ENCODE measurements at regions not wholly inside any gene's neighbourhood (a gene's known extent, or its start where the extent isn't known, plus 50 kb on each side); places are given as distances from the start of the nearest gene placed in this dataset.

DNA sequence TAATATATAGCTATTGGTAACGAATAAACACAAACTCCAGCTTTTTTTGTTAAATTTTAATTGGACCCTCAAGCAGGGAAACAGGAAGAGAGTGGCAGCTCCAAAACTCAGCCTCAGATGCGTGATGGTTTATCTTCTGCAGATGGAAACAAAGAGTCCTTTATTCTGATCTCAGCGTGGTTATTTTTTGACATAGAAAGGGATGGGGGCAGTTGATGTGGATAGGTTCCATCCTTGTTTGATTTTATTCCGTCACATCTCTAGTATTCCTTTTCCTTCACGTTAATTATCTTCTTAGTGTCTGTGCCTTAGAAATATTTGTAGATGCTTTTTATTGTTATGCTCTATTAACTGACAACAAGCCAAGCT, 447.6 kb upstream of the SEL1L start:
- ATAC-seq (ENCODE audit: low read depth) (no peak), DNase-seq (ENCODE audit: low spot score) (no peak)
- no peak overlapping the region for H3K4me3 ChIP-seq (ENCODE audit: severe bottlenecking)
- H3K9me3 ChIP-seq (ENCODE audit: severe bottlenecking), result no peaks in the 10 kb centered on the region
- no peaks in the 10 kb centered on the region for H3K4me1 ChIP-seq (ENCODE audit: insufficient read depth, poor library complexity, severe bottlenecking)
- TF ChIP-seq, protein P1, sequence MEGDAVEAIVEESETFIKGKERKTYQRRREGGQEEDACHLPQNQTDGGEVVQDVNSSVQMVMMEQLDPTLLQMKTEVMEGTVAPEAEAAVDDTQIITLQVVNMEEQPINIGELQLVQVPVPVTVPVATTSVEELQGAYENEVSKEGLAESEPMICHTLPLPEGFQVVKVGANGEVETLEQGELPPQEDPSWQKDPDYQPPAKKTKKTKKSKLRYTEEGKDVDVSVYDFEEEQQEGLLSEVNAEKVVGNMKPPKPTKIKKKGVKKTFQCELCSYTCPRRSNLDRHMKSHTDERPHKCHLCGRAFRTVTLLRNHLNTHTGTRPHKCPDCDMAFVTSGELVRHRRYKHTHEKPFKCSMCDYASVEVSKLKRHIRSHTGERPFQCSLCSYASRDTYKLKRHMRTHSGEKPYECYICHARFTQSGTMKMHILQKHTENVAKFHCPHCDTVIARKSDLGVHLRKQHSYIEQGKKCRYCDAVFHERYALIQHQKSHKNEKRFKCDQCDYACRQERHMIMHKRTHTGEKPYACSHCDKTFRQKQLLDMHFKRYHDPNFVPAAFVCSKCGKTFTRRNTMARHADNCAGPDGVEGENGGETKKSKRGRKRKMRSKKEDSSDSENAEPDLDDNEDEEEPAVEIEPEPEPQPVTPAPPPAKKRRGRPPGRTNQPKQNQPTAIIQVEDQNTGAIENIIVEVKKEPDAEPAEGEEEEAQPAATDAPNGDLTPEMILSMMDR (IDR thresholded peaks at IDR 0.05; ENCODE audit: poor library complexity, severe bottlenecking), result no peak
- H3K27ac ChIP-seq (ENCODE audit: poor library complexity, severe bottlenecking), result no peak overlapping the region
- no peaks in the 10 kb centered on the region for H3K27me3 ChIP-seq (ENCODE audit: insufficient read depth, poor library complexity, severe bottlenecking)
- H3K36me3 ChIP-seq (ENCODE audit: low read depth), result no peaks in the 10 kb centered on the region

DNA sequence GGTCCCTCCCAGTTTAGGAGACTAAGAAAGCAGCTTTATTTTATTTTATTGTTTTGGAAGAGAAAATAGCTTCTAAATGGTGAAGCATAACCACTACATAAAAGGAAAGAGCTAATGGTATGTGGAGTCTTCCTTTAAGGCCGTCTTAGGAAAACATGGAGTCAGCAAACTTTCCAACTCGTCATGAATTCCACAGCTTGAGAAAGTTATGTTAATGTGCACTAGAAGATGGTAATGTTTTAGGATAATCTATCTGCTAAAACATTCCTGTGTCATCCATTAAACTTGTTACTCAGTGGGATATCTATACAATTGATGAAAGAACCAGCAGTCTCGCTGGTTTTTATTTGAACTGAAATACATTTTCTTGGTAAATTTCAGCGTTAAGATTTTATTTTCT, 448.4 kb upstream of the SEL1L start:
- Histone ChIP-seq H3K27me3 (ENCODE audit: insufficient read depth, poor library complexity, severe bottlenecking) (no peaks in the 10 kb centered on the region), H3K9me3 (ENCODE audit: severe bottlenecking) (no peaks in the 10 kb centered on the region), H3K27ac (ENCODE audit: poor library complexity, severe bottlenecking) (no peak overlapping the region), H3K36me3 (ENCODE audit: low read depth) (no peaks in the 10 kb centered on the region), H3K4me3 (ENCODE audit: severe bottlenecking) (no peak overlapping the region), H3K4me1 (ENCODE audit: insufficient read depth, poor library complexity, severe bottlenecking) (no peaks in the 10 kb centered on the region)
- TF ChIP-seq, protein P1 (IDR thresholded peaks at IDR 0.05; ENCODE audit: poor library complexity, severe bottlenecking), result no peak
- ATAC-seq (ENCODE audit: low read depth) (no peak), DNase-seq (ENCODE audit: low spot score) (no peak)

DNA sequence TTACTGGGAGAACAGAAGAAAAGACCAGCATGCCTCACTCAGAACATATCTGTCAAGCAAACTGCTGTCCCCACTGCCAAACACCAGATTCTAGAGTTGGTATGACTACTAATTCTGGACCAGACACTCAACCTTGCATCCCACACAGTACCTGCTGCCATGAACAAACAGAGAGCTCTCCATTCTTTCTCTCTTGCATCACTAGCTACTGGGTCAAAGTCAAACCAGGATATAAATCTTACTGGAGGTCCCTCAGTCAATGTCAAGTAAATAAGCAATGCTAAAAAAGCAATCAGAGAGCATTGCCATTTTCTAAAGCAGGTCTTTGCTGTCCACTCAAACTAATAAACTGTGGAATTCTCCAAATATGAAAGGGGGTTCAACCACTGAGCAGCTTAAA, 452.4 kb upstream of the SEL1L start:
- ATAC-seq (ENCODE audit: low read depth) (no peak), DNase-seq (ENCODE audit: low spot score) (no peak)
- no peak overlapping the region for H3K27ac ChIP-seq (ENCODE audit: poor library complexity, severe bottlenecking)
- TF ChIP-seq, protein P1 (IDR thresholded peaks at IDR 0.05; ENCODE audit: poor library complexity, severe bottlenecking), result no peak
- H3K36me3 ChIP-seq (ENCODE audit: low read depth), result no peaks in the 10 kb centered on the region
- H3K4me3 ChIP-seq (ENCODE audit: severe bottlenecking), result no peak overlapping the region
- no peaks in the 10 kb centered on the region for H3K27me3 ChIP-seq (ENCODE audit: insufficient read depth, poor library complexity, severe bottlenecking)
- no peaks in the 10 kb centered on the region for H3K4me1 ChIP-seq (ENCODE audit: insufficient read depth, poor library complexity, severe bottlenecking)
- H3K9me3 ChIP-seq (ENCODE audit: severe bottlenecking), result no peaks in the 10 kb centered on the region

DNA sequence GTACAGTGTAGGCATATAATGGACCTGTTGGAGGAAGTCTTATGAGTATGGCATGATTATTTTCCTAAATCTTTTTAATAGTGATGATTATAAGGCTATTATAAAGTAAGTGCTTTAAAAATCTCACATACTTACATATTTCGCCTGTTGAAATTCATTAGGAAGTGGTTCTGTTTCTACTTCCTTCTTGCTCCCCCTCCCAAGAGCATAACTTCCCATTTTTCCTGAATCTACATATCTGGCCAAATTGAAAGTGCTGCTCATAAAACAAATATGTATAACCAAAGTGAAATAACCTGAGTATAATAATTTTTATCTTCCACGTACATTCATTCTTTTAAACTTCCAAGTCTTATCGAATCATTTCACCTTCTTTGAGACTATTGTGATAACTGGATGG, 455.6 kb upstream of the SEL1L start:
- no peak overlapping the region for H3K4me3 ChIP-seq (ENCODE audit: severe bottlenecking)
- no peaks in the 10 kb centered on the region for H3K9me3 ChIP-seq (ENCODE audit: severe bottlenecking)
- DNase-seq (ENCODE audit: low spot score) (no peak), ATAC-seq (ENCODE audit: low read depth) (no peak)
- H3K27me3 ChIP-seq (ENCODE audit: insufficient read depth, poor library complexity, severe bottlenecking), result no peaks in the 10 kb centered on the region
- no peaks in the 10 kb centered on the region for H3K36me3 ChIP-seq (ENCODE audit: low read depth)
- no peak overlapping the region for H3K27ac ChIP-seq (ENCODE audit: poor library complexity, severe bottlenecking)
- TF ChIP-seq, protein P1 (IDR thresholded peaks at IDR 0.05; ENCODE audit: poor library complexity, severe bottlenecking), result no peak
- no peaks in the 10 kb centered on the region for H3K4me1 ChIP-seq (ENCODE audit: insufficient read depth, poor library complexity, severe bottlenecking)

DNA sequence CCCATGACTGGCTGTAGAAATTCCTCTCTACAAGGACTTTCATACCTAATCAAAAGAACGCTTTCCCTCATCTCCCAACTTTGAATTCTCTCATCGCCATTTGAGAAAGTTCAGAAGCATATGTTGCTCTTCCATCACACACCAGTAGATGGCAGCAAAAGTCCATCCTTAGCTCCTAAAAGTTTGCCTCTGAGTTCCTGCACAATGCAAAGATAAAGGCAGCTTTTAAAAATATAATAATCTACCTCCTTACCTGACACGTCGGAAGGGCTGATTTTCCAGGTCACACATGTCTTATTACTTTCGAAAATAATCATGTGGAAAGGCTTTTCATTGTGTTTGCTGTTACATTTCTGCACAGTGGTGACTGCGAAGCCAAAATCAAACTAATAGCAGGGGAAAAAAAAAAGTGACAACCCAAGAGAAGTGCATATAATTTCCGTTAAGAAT, 456.7 kb upstream of the SEL1L start:
- TF ChIP-seq, protein P1 (IDR thresholded peaks at IDR 0.05; ENCODE audit: poor library complexity, severe bottlenecking), result peak; percentile 93
- no peaks in the 10 kb centered on the region for H3K4me1 ChIP-seq (ENCODE audit: insufficient read depth, poor library complexity, severe bottlenecking)
- no peak overlapping the region for H3K27ac ChIP-seq (ENCODE audit: poor library complexity, severe bottlenecking)
- H3K27me3 ChIP-seq (ENCODE audit: insufficient read depth, poor library complexity, severe bottlenecking), result no peaks in the 10 kb centered on the region
- no peak overlapping the region for H3K4me3 ChIP-seq (ENCODE audit: severe bottlenecking)
- H3K9me3 ChIP-seq (ENCODE audit: severe bottlenecking), result no peaks in the 10 kb centered on the region
- DNase-seq (ENCODE audit: low spot score), result no peak
- H3K36me3 ChIP-seq (ENCODE audit: low read depth), result no peaks in the 10 kb centered on the region
- peak; percentile 27; the same call in 1 of the 3 replicates for ATAC-seq (ENCODE audit: low read depth)

All from RWPE2 (cell line).